Panc1 (cell line): ENCODE measurements at regions not wholly inside any gene's neighbourhood (a gene's known extent, or its start where the extent isn't known, plus 50 kb on each side); places are given as distances from the start of the nearest gene placed in this dataset.

Experiments used
- ATAC-seq: fragments of 200-7000 bp; cut with Tn5 transposase; 2 replicates; pipeline ENCODE4 v1.9.1; 2020; ENCODE audit warnings: mild to moderate bottlenecking, moderate library complexity
- BruUV-seq: library from RNA; stranded (reverse); fragments of 400-500 nt; replicated peaks from 2 replicates; lab custom pipeline; 2021; lab: Mats Ljungman, UMichigan
- CTCF ChIA-PET: fragments of 300-600 bp; sonication (Branson Sonifier 250); formaldehyde crosslinking; loops from one replicate; lab custom pipeline; 2022; ENCODE audit warnings: antibody characterized with exemption; lab: Charles Lee
- POLR2A ChIA-PET: fragments of 300-600 bp; sonication (Branson Sonifier 250); formaldehyde crosslinking; loops from one replicate; lab custom pipeline; 2022; ENCODE audit warnings: antibody characterized with exemption; lab: Charles Lee
- DNase-seq: peaks from one replicate; pipeline ENCODE4 v3.0.0-alpha.2; 2010; ENCODE audit warnings: low read depth, low spot score
- H3K27ac ChIP-seq: 2 replicates; pipeline ENCODE4 v1.5.1; 2011; ENCODE audit warnings: mild to moderate bottlenecking, low read length, inconsistent platforms
- H3K27me3 ChIP-seq: fragments of 200-500 bp; sonication (Bioruptor generic); 2 replicates; pipeline ENCODE4 v1.6.0; 2014; ENCODE audit warnings: low read length, inconsistent platforms; ENCODE audit not compliant: control insufficient read depth, insufficient read depth
- H3K36me3 ChIP-seq: fragments of 200-500 bp; sonication (Bioruptor generic); 2 replicates; pipeline ENCODE4 v1.5.1; 2014; ENCODE audit warnings: inconsistent platforms, mild to moderate bottlenecking, low read length, moderate library complexity; ENCODE audit not compliant: control insufficient read depth, insufficient read depth
- H3K4me1 ChIP-seq: 2 replicates; pipeline ENCODE4 v1.5.1; 2011; ENCODE audit warnings: inconsistent platforms, mild to moderate bottlenecking, low read length, moderate library complexity; ENCODE audit not compliant: control insufficient read depth, insufficient read depth
- H3K4me3 ChIP-seq, 2 experiments: 2 replicates each; pipeline ENCODE4 v1.5.1; 2011 to 2012; ENCODE audit warnings: low read depth in 2 of 2, low read length in 2 of 2, mild to moderate bottlenecking in 2 of 2, inconsistent platforms in 1 of 2, moderate library complexity in 1 of 2
- H3K9me3 ChIP-seq: fragments of 200-500 bp; sonication (Bioruptor generic); 2 replicates; pipeline ENCODE4 v1.5.1; 2014; ENCODE audit warnings: low read depth, mild to moderate bottlenecking, inconsistent platforms, low read length, moderate library complexity; ENCODE audit not compliant: control insufficient read depth, insufficient read depth
- POLR2AphosphoS5 ChIP-seq: IDR thresholded peaks from 2 replicates; pipeline ENCODE4 v1.6.1; 2012; ENCODE audit warnings: mild to moderate bottlenecking, low read depth, low read length, moderate library complexity
- REST ChIP-seq, 2 experiments: IDR thresholded peaks; 2 replicates each; pipeline ENCODE4 v1.6.1; 2011 to 2012; ENCODE audit warnings: low read depth in 2 of 2, control low read depth in 1 of 2, low read length in 1 of 2, mild to moderate bottlenecking in 1 of 2, moderate library complexity in 1 of 2; ENCODE audit not compliant: insufficient read depth in 1 of 2
- SIN3A ChIP-seq: IDR thresholded peaks from 2 replicates; pipeline ENCODE4 v1.6.1; 2012; ENCODE audit warnings: low read depth, mild to moderate bottlenecking, low read length, moderate library complexity, borderline replicate concordance; ENCODE audit not compliant: insufficient read depth
- TCF7L2 ChIP-seq: IDR thresholded peaks from 2 replicates; pipeline ENCODE4 v1.6.1; 2011; ENCODE audit warnings: mild to moderate bottlenecking, low read depth, low read length, inconsistent platforms
- in situ Hi-C: cut with HindIII; loops from 2 replicates; pipeline ENCODE4 v1.10.0; 2016; ENCODE audit warnings: low sequenced_read_pairs, low pct_unique_long_range_greater_than_20kb
- intact Hi-C: fragments of 100-400 bp; cut with micrococcal nuclease; formaldehyde crosslinking; loops from one replicate; pipeline ENCODE4 v1.10.0; 2022; ENCODE audit not compliant: unreplicated experiment
- TF ChIP-seq, protein P1 (sequence below): fragments of 450-650 bp; IDR thresholded peaks from 2 replicates; pipeline ENCODE4 v1.5.1; 2017; ENCODE audit warnings: mild to moderate bottlenecking

GRCh38 chr9:134245179-134245578 lies 80.8 kb upstream of the RNU6ATAC start:
- CTCF ChIA-PET = no interaction called here
- Histone ChIP-seq H3K27ac (no peak overlapping the region), H3K9me3 (peaks cover 4% of the 10 kb centered on the region; the same call in 1 of the 2 replicates), H3K27me3 (no peaks in the 10 kb centered on the region), H3K4me1 (no peaks in the 10 kb centered on the region), H3K36me3 (no peaks in the 10 kb centered on the region), H3K4me3 (no peak overlapping the region)
- no peak for DNase-seq
- in situ Hi-C loops = no loop called here
- intact Hi-C loops = no loop called here
- BruUV-seq = no TSS peak
- TF ChIP-seq POLR2AphosphoS5 = no peak
- no peak for TF ChIP-seq REST (IDR thresholded peaks at IDR 0.05; ENCODE audit: insufficient read depth in 1 of 2, low read depth in 2 of 2, low read length in 1 of 2)
- no peak for TF ChIP-seq TCF7L2
- no peak for TF ChIP-seq SIN3A
- TF ChIP-seq, protein P1, sequence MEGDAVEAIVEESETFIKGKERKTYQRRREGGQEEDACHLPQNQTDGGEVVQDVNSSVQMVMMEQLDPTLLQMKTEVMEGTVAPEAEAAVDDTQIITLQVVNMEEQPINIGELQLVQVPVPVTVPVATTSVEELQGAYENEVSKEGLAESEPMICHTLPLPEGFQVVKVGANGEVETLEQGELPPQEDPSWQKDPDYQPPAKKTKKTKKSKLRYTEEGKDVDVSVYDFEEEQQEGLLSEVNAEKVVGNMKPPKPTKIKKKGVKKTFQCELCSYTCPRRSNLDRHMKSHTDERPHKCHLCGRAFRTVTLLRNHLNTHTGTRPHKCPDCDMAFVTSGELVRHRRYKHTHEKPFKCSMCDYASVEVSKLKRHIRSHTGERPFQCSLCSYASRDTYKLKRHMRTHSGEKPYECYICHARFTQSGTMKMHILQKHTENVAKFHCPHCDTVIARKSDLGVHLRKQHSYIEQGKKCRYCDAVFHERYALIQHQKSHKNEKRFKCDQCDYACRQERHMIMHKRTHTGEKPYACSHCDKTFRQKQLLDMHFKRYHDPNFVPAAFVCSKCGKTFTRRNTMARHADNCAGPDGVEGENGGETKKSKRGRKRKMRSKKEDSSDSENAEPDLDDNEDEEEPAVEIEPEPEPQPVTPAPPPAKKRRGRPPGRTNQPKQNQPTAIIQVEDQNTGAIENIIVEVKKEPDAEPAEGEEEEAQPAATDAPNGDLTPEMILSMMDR = no peak
- no peak for ATAC-seq
- POLR2A ChIA-PET = no interaction called here

DNA sequence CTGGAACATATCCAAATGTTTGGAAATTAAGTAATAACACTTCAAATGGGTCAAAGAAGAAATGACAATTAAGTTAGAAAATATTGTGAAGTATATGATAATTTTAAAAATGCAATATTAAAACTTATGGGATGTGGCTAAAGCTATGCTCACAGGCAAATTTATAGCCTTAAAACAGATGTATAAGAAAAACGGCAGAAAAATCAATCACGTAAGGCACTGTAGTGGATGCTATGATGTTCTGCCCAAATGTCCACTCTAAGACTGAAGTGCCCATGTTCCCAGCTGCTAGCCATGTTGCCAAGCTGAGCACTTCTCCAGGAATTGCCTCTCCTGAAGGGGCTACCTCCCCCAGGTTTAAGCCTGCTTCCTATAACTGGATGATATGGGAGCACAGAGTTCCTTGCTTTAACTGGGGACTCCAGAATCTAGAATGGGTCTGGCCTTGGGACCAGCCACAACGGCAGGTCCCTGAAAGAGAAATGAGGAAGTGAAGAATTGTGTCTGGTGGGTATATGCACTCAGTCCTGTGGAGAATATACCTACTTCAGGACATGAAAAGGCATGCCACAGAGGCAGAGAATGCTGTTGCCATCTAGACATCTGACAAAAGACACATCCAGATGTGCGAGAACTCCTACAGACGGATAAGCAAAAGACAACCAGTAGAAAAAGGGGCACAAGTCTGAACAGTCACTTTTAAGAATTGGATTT lies 78.2 kb upstream of the RXRA start:
- no peaks in the 10 kb centered on the region for H3K36me3 ChIP-seq
- no peaks in the 10 kb centered on the region for H3K27me3 ChIP-seq
- H3K4me3 ChIP-seq = no peak overlapping the region
- intact Hi-C loops (no loop called here), in situ Hi-C loops (no loop called here)
- no peak for TF ChIP-seq TCF7L2
- TF ChIP-seq POLR2AphosphoS5 = no peak
- TF ChIP-seq SIN3A = no peak
- TF ChIP-seq, protein P1 = no peak
- TF ChIP-seq REST (IDR thresholded peaks at IDR 0.05; ENCODE audit: insufficient read depth in 1 of 2, low read depth in 2 of 2, low read length in 1 of 2) = no peak
- H3K4me1 ChIP-seq = no peaks in the 10 kb centered on the region
- DNase-seq (no peak), ATAC-seq (no peak)
- no peak overlapping the region for H3K27ac ChIP-seq
- H3K9me3 ChIP-seq = peaks cover 4% of the 10 kb centered on the region; the same call in 1 of the 2 replicates
- ChIA-PET CTCF (no interaction called here), POLR2A (no interaction called here)
- no TSS peak for BruUV-seq
